ENCODE measurements at regions not wholly inside any gene's neighbourhood (a gene's known extent, or its start where the extent isn't known, plus 50 kb on each side); places are given as distances from the start of the nearest gene placed in this dataset.

DNA sequence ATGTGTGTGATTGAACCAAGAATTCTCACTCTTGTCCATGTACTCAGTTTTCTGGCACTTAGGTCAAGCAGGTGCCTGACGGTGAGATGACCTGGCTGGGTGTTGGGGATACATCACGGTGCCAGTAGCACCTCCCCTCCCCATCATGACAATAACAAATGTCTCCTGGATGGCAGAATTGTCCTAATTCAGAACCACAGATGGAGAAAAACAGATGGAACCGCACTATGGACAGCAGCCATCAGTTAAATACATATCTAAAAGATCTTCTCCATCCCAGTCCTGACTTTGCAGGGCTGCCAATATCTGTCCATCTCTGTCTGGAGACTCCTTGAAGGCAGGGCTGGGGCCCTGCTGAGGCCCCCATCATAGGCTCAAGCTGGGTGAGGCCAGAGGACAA lies 126.9 kb downstream of the PTPRS start:
- dilution Hi-C loops (cut with MboI; ENCODE audit: extremely low pct_ligation_motif_present, low sequenced_read_pairs), result no loop called here
- H4K20me1 ChIP-seq (ENCODE audit: control insufficient read depth, extremely low read depth, insufficient read depth, low read length), result no peaks in the 10 kb centered on the region
- H3K9ac ChIP-seq (ENCODE audit: control insufficient read depth, extremely low read depth, insufficient read depth, low read length), result no peak overlapping the region
- H3K4me2 ChIP-seq (ENCODE audit: control insufficient read depth, extremely low read depth, insufficient read depth, low read depth, low read length), result no peak overlapping the region
- H3K79me2 ChIP-seq (ENCODE audit: control insufficient read depth, insufficient read depth, low read length), result no peaks in the 10 kb centered on the region
- no peak for DNase-seq (ENCODE audit: low read depth, low spot score)
- H2AFZ ChIP-seq (ENCODE audit: control insufficient read depth, low read length), result no peak overlapping the region
- no peaks in the 10 kb centered on the region for H3K9me3 ChIP-seq (ENCODE audit: control insufficient read depth, low read depth, low read length)
- H3K9me1 ChIP-seq (ENCODE audit: control insufficient read depth, extremely low read depth, insufficient read depth, low read length), result no peaks in the 10 kb centered on the region
- H3K36me3 ChIP-seq (ENCODE audit: control insufficient read depth in 2 of 2, extremely low read depth in 1 of 2, insufficient read depth in 2 of 2, low read length in 2 of 2), result peaks cover 0 to 11% of the 10 kb centered on the region in 2 experiments
- no peaks in the 10 kb centered on the region for H3K4me1 ChIP-seq (ENCODE audit: control insufficient read depth, extremely low read depth, insufficient read depth, low read length)
- no peak for FAIRE-seq
- H3K27me3 ChIP-seq (ENCODE audit: control insufficient read depth, extremely low read depth, insufficient read depth, low read length), result no peaks in the 10 kb centered on the region
- no peak for TF ChIP-seq CTCF (optimal IDR thresholded peaks at IDR 0.05 in 1 of 3, IDR thresholded peaks at IDR 0.05 in 1 of 3, conservative IDR thresholded peaks at IDR 0.05 in 1 of 3; ENCODE audit: extremely low read depth in 1 of 3, insufficient read depth in 2 of 3, low read length in 3 of 3)
- no peak for TF ChIP-seq EZH2 (IDR thresholded peaks at IDR 0.05; ENCODE audit: low read length)
- H3K27ac ChIP-seq (ENCODE audit: control insufficient read depth, insufficient read depth, low read length), result no peak overlapping the region
- no peak overlapping the region for H3K4me3 ChIP-seq (ENCODE audit: control insufficient read depth in 2 of 3, extremely low read depth in 1 of 3, insufficient read depth in 2 of 3, low read depth in 1 of 3, low read length in 3 of 3)

GRCh38 chr19:5212101-5212500 lies 128.5 kb downstream of the PTPRS start:
- FAIRE-seq (no peak), DNase-seq (ENCODE audit: low read depth, low spot score) (no peak)
- no peaks in the 10 kb centered on the region for H3K27me3 ChIP-seq (ENCODE audit: control insufficient read depth, extremely low read depth, insufficient read depth, low read length)
- dilution Hi-C loops (cut with MboI; ENCODE audit: extremely low pct_ligation_motif_present, low sequenced_read_pairs), result no loop called here
- no peak overlapping the region for H3K4me3 ChIP-seq (ENCODE audit: control insufficient read depth in 2 of 3, extremely low read depth in 1 of 3, insufficient read depth in 2 of 3, low read depth in 1 of 3, low read length in 3 of 3)
- H3K4me2 ChIP-seq (ENCODE audit: control insufficient read depth, extremely low read depth, insufficient read depth, low read depth, low read length), result no peak overlapping the region
- no peak overlapping the region for H3K9ac ChIP-seq (ENCODE audit: control insufficient read depth, extremely low read depth, insufficient read depth, low read length)
- H3K79me2 ChIP-seq (ENCODE audit: control insufficient read depth, insufficient read depth, low read length), result no peaks in the 10 kb centered on the region
- H3K9me3 ChIP-seq (ENCODE audit: control insufficient read depth, low read depth, low read length), result no peaks in the 10 kb centered on the region
- H2AFZ ChIP-seq (ENCODE audit: control insufficient read depth, low read length), result no peak overlapping the region
- H3K4me1 ChIP-seq (ENCODE audit: control insufficient read depth, extremely low read depth, insufficient read depth, low read length), result no peaks in the 10 kb centered on the region
- H4K20me1 ChIP-seq (ENCODE audit: control insufficient read depth, extremely low read depth, insufficient read depth, low read length), result no peaks in the 10 kb centered on the region
- H3K27ac ChIP-seq (ENCODE audit: control insufficient read depth, insufficient read depth, low read length), result no peak overlapping the region
- H3K9me1 ChIP-seq (ENCODE audit: control insufficient read depth, extremely low read depth, insufficient read depth, low read length), result no peaks in the 10 kb centered on the region
- TF ChIP-seq CTCF (optimal IDR thresholded peaks at IDR 0.05 in 1 of 3, IDR thresholded peaks at IDR 0.05 in 1 of 3, conservative IDR thresholded peaks at IDR 0.05 in 1 of 3; ENCODE audit: extremely low read depth in 1 of 3, insufficient read depth in 2 of 3, low read length in 3 of 3) (no peak), EZH2 (IDR thresholded peaks at IDR 0.05; ENCODE audit: low read length) (no peak)
- H3K36me3 ChIP-seq (ENCODE audit: control insufficient read depth in 2 of 2, extremely low read depth in 1 of 2, insufficient read depth in 2 of 2, low read length in 2 of 2), result peaks cover 0 to 11% of the 10 kb centered on the region in 2 experiments
